HEK293T (cell line): ENCODE measurements at regions not wholly inside any gene's neighbourhood (a gene's known extent, or its start where the extent isn't known, plus 50 kb on each side); places are given as distances from the start of the nearest gene placed in this dataset.

ENCODE experiments used
- LEF1 ChIP-seq: fragments of 450-650 bp; IDR thresholded peaks from 2 replicates; pipeline ENCODE4 v1.6.1; 2017; ENCODE audit warnings: mild to moderate bottlenecking, borderline replicate concordance
- TARDBP ChIP-seq: fragments of 450-650 bp; IDR thresholded peaks from 2 replicates; pipeline ENCODE4 v1.6.1; 2016

DNA sequence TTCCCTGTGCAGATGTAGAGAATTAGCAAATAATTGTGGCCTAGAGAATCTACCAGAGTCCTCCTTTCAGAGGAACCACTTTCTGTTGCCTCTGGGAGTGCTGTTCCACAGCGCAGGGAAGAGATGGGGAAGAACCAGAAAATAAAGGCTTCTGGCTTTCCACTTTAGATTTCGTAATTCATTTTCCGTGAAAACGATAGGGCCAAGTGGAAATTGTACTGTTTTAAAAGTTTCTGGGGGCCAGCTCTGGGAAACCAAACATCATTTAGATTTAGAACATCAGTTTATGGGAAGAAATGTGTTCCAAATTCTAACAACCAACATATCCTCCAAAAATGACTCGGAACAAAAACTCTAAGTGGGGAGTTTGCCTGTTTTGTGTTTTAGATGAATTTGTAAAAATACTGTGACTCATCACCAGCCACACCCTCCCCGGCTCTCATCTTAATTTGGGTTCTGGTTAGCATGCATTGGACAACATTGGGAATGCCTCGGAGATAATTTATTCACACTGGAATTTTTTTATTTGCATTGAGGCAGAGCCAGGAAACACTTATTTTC is 65.2 kb upstream of the LNX1 start:
- no peak for TF ChIP-seq LEF1
- TF ChIP-seq TARDBP = no peak
